BLaER1 (cell line): ENCODE measurements at regions not wholly inside any gene's neighbourhood (a gene's known extent, or its start where the extent isn't known, plus 50 kb on each side); places are given as distances from the start of the nearest gene placed in this dataset.

Experiments used
- H3K27ac ChIP-seq: shearing (Covaris generic); formaldehyde crosslinking; 2 replicates; pipeline ENCODE4 v1.8.1; 2022
- H3K27me3 ChIP-seq: shearing (Covaris generic); formaldehyde crosslinking; 2 replicates; pipeline ENCODE4 v1.8.1; 2022
- H3K36me3 ChIP-seq: shearing (Covaris generic); formaldehyde crosslinking; 2 replicates; pipeline ENCODE4 v1.8.1; 2022
- H3K4me1 ChIP-seq: shearing (Covaris generic); formaldehyde crosslinking; 2 replicates; pipeline ENCODE4 v1.8.1; 2022
- H3K4me2 ChIP-seq: shearing (Covaris generic); formaldehyde crosslinking; 2 replicates; pipeline ENCODE4 v1.8.1; 2022
- H3K4me3 ChIP-seq: shearing (Covaris generic); formaldehyde crosslinking; 2 replicates; pipeline ENCODE4 v1.8.1; 2022
- H3K9ac ChIP-seq: shearing (Covaris generic); formaldehyde crosslinking; 2 replicates; pipeline ENCODE4 v1.8.1; 2022
- H3K9me3 ChIP-seq: shearing (Covaris generic); formaldehyde crosslinking; 2 replicates; pipeline ENCODE4 v1.8.1; 2022
- H4K20me1 ChIP-seq: shearing (Covaris generic); formaldehyde crosslinking; 2 replicates; pipeline ENCODE4 v1.8.1; 2022
- Cebpa-rat ChIP-seq: shearing (Covaris generic); IDR thresholded peaks from 2 replicates; pipeline ENCODE4 v1.8.1; 2022

GRCh38 chr18:64331419-64331818 is 182.5 kb upstream of the LINC00305 start:
- Histone ChIP-seq H3K27me3 (no peaks in the 10 kb centered on the region), H3K4me1 (peaks cover 8% of the 10 kb centered on the region; the same call in 1 of the 2 replicates), H3K4me3 (no peak overlapping the region), H3K27ac (no peak overlapping the region), H3K36me3 (no peaks in the 10 kb centered on the region), H3K4me2 (no peak overlapping the region), H3K9ac (no peak overlapping the region), H3K9me3 (no peaks in the 10 kb centered on the region), H4K20me1 (no peaks in the 10 kb centered on the region)
- no peak for TF ChIP-seq Cebpa-rat

- Histone ChIP-seq H4K20me1 (no peaks in the 10 kb centered on the region), H3K27me3 (no peaks in the 10 kb centered on the region), H3K4me2 (peak overlapping the region; percentile 5; the same call in 1 of the 2 replicates), H3K36me3 (no peaks in the 10 kb centered on the region), H3K4me3 (no peak overlapping the region), H3K9ac (no peak overlapping the region), H3K9me3 (no peaks in the 10 kb centered on the region), H3K4me1 (peaks cover 8% of the 10 kb centered on the region; the same call in 1 of the 2 replicates), H3K27ac (no peak overlapping the region)
- no peak for TF ChIP-seq Cebpa-rat
These were observed 182.0 kb upstream of the LINC00305 start for GRCh38 chr18:64330931-64331330.

GRCh38 chr18:64330161-64330560 is 181.3 kb upstream of the LINC00305 start:
- Histone ChIP-seq H3K36me3 (no peaks in the 10 kb centered on the region), H3K4me1 (peaks cover 8% of the 10 kb centered on the region; the same call in 1 of the 2 replicates), H3K9ac (no peak overlapping the region), H3K4me3 (no peak overlapping the region), H3K9me3 (no peaks in the 10 kb centered on the region), H4K20me1 (no peaks in the 10 kb centered on the region), H3K4me2 (no peak overlapping the region), H3K27me3 (no peaks in the 10 kb centered on the region), H3K27ac (no peak overlapping the region)
- TF ChIP-seq Cebpa-rat, result no peak

GRCh38 chr18:64322189-64322588 is 173.3 kb upstream of the LINC00305 start:
- TF ChIP-seq Cebpa-rat, result no peak

GRCh38 chr18:64318547-64318946 is 169.7 kb upstream of the LINC00305 start:
- H3K4me2 ChIP-seq, result no peak overlapping the region
- H3K9ac ChIP-seq, result no peak overlapping the region
- no peaks in the 10 kb centered on the region; the same call in 1 of the 2 replicates for H3K9me3 ChIP-seq
- H3K4me3 ChIP-seq, result no peak overlapping the region
- no peaks in the 10 kb centered on the region for H3K36me3 ChIP-seq
- H3K27ac ChIP-seq, result no peak overlapping the region
- no peaks in the 10 kb centered on the region for H4K20me1 ChIP-seq
- H3K27me3 ChIP-seq, result no peaks in the 10 kb centered on the region
- no peak for TF ChIP-seq Cebpa-rat
- H3K4me1 ChIP-seq, result peaks cover 7% of the 10 kb centered on the region; the same call in 1 of the 2 replicates

More at GRCh38 chr18:64322189-64322588, 173.3 kb upstream of the LINC00305 start:
- H3K9me3 ChIP-seq, result no peaks in the 10 kb centered on the region
- H3K36me3 ChIP-seq, result no peaks in the 10 kb centered on the region
- no peak overlapping the region for H3K4me3 ChIP-seq
- no peak overlapping the region for H3K27ac ChIP-seq
- no peak overlapping the region for H3K9ac ChIP-seq
- no peaks in the 10 kb centered on the region for H3K27me3 ChIP-seq
- H4K20me1 ChIP-seq, result no peaks in the 10 kb centered on the region
- peaks cover 7% of the 10 kb centered on the region; the same call in 1 of the 2 replicates for H3K4me1 ChIP-seq
- H3K4me2 ChIP-seq, result no peak overlapping the region

DNA sequence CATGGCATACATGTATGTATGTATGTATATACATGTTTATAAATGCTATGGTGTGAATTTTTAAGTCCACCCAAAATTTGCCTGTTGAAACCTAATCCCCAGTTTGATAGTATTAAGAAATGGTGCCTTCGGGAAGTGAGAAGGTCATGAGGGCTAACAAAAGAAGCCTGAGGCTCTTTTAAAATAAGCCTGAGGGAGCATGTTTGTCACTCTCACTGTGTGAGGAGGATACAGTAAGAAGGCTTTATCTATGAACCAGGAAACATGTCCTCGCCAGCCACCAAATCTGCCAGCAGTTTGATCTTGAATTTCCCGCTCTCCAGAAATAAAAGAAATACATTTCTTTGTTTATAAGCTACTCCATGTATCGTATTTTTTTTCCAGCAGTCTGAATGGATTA is 163.0 kb upstream of the LINC00305 start:
- H3K9ac ChIP-seq, result no peak overlapping the region
- H3K4me2 ChIP-seq, result no peak overlapping the region
- H3K9me3 ChIP-seq, result no peaks in the 10 kb centered on the region; the same call in 1 of the 2 replicates
- TF ChIP-seq Cebpa-rat, result no peak
- H4K20me1 ChIP-seq, result no peaks in the 10 kb centered on the region
- H3K27me3 ChIP-seq, result no peaks in the 10 kb centered on the region
- no peaks in the 10 kb centered on the region for H3K4me1 ChIP-seq
- no peak overlapping the region for H3K27ac ChIP-seq
- no peak overlapping the region for H3K4me3 ChIP-seq
- H3K36me3 ChIP-seq, result no peaks in the 10 kb centered on the region

GRCh38 chr18:64295839-64296238 is 147.0 kb upstream of the LINC00305 start:
- Histone ChIP-seq H3K9ac (no peak overlapping the region), H3K27ac (no peak overlapping the region)
- no peak for TF ChIP-seq Cebpa-rat

DNA sequence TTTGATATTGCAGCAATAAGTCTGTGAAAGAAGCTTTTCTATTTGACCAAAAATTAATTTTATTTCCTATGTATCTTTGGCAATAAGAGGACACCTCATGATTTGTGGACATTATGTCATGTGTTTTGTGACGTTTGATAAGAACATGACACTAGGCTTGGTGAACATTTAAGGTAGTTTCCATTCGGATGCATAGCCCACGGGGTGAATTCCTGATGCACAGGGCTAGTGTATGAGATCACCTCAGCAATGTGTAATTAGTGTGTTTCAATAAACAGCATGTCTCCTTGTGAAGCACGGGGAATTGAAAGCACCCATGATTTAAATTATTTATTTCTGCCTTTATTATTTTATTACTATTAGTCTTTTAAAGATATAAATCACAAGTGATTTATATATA is 146.1 kb upstream of the LINC00305 start:
- Histone ChIP-seq H3K27ac (no peak overlapping the region), H3K36me3 (no peaks in the 10 kb centered on the region), H3K27me3 (no peaks in the 10 kb centered on the region), H3K4me3 (no peak overlapping the region), H3K4me1 (no peaks in the 10 kb centered on the region), H4K20me1 (no peaks in the 10 kb centered on the region), H3K4me2 (no peak overlapping the region), H3K9ac (no peak overlapping the region), H3K9me3 (peaks cover 5% of the 10 kb centered on the region; the same call in 1 of the 2 replicates)
- no peak for TF ChIP-seq Cebpa-rat

More at GRCh38 chr18:64295839-64296238, 147.0 kb upstream of the LINC00305 start:
- Histone ChIP-seq H3K4me1 (no peaks in the 10 kb centered on the region), H3K27me3 (no peaks in the 10 kb centered on the region), H3K4me3 (no peak overlapping the region), H3K36me3 (no peaks in the 10 kb centered on the region), H3K9me3 (peaks cover 2% of the 10 kb centered on the region; the same call in 1 of the 2 replicates), H3K4me2 (no peak overlapping the region), H4K20me1 (no peaks in the 10 kb centered on the region)

- H3K4me1 ChIP-seq, result no peaks in the 10 kb centered on the region
- no peak overlapping the region for H3K4me3 ChIP-seq
- no peaks in the 10 kb centered on the region for H3K27me3 ChIP-seq
These were observed 139.5 kb upstream of the LINC00305 start for GRCh38 chr18:64288432-64288831.

GRCh38 chr18:64287926-64288325 is 139.0 kb upstream of the LINC00305 start:
- no peak overlapping the region for H3K9ac ChIP-seq
- no peak overlapping the region for H3K4me2 ChIP-seq
- H3K27ac ChIP-seq, result no peak overlapping the region
- no peaks in the 10 kb centered on the region for H3K4me1 ChIP-seq
- no peaks in the 10 kb centered on the region for H4K20me1 ChIP-seq
- H3K36me3 ChIP-seq, result no peaks in the 10 kb centered on the region
- no peak overlapping the region for H3K4me3 ChIP-seq
- H3K9me3 ChIP-seq, result peaks cover 20% of the 10 kb centered on the region
- H3K27me3 ChIP-seq, result no peaks in the 10 kb centered on the region
- TF ChIP-seq Cebpa-rat, result no peak

More at GRCh38 chr18:64288432-64288831, 139.5 kb upstream of the LINC00305 start:
- no peak overlapping the region for H3K9ac ChIP-seq
- H4K20me1 ChIP-seq, result no peaks in the 10 kb centered on the region
- no peak for TF ChIP-seq Cebpa-rat
- H3K9me3 ChIP-seq, result peaks cover 20% of the 10 kb centered on the region
- H3K27ac ChIP-seq, result no peak overlapping the region
- H3K4me2 ChIP-seq, result no peak overlapping the region
- H3K36me3 ChIP-seq, result no peaks in the 10 kb centered on the region

- no peaks in the 10 kb centered on the region for H3K4me1 ChIP-seq
- no peak overlapping the region for H3K4me3 ChIP-seq
- no peaks in the 10 kb centered on the region for H3K36me3 ChIP-seq
- peaks cover 49% of the 10 kb centered on the region for H3K9me3 ChIP-seq
- no peaks in the 10 kb centered on the region for H3K27me3 ChIP-seq
- no peaks in the 10 kb centered on the region for H4K20me1 ChIP-seq
- no peak overlapping the region for H3K4me2 ChIP-seq
- no peak for TF ChIP-seq Cebpa-rat
- no peak overlapping the region for H3K9ac ChIP-seq
- no peak overlapping the region for H3K27ac ChIP-seq
These were observed 134.2 kb upstream of the LINC00305 start for GRCh38 chr18:64283059-64283458.
